Stimulated activated CD4-positive, alpha-beta T cell treated with anti-CD3 and anti-CD28 coated beads, Interleukin-4, amount 100 ng/mL, for 24 hours (primary cell): ENCODE measurements at regions not wholly inside any gene's neighbourhood (a gene's known extent, or its start where the extent isn't known, plus 50 kb on each side); places are given as distances from the start of the nearest gene placed in this dataset.

ENCODE experiments used
- DNase-seq: peaks from one replicate; pipeline ENCODE4 v3.0.0-alpha.2; 2020

GRCh38 chr22:46079093-46079860 is 71.0 kb upstream of the PPARA start:
- DNase-seq = no peak

GRCh38 chr22:46079861-46080821 is 70.2 kb upstream of the PPARA start:
- no peak for DNase-seq

- DNase-seq = no peak
Measured at GRCh38 chr22:46081036-46081830, 69.1 kb upstream of the PPARA start.

GRCh38 chr22:46081831-46082210 is 68.5 kb upstream of the PPARA start:
- no peak for DNase-seq

- no peak for DNase-seq
Measured at GRCh38 chr22:46082633-46083032, 67.7 kb upstream of the PPARA start.

GRCh38 chr22:46083383-46084350 is 66.7 kb upstream of the PPARA start:
- DNase-seq = no peak

- DNase-seq = no peak
Measured at GRCh38 chr22:46084376-46084775, 66.0 kb upstream of the PPARA start.

- no peak for DNase-seq
Measured at GRCh38 chr22:46084943-46085827, 65.1 kb upstream of the PPARA start.

- no peak for DNase-seq
Measured at GRCh38 chr22:46085828-46086576, 64.3 kb upstream of the PPARA start.

GRCh38 chr22:46086577-46087335 is 63.6 kb upstream of the PPARA start:
- no peak for DNase-seq

- no peak for DNase-seq
Measured at GRCh38 chr22:46087336-46087690, 63.0 kb upstream of the PPARA start.

GRCh38 chr22:46087816-46088277 is 62.5 kb upstream of the PPARA start:
- DNase-seq = no peak

GRCh38 chr22:46088541-46089311 is 61.6 kb upstream of the PPARA start:
- DNase-seq = no peak

- no peak for DNase-seq
Measured at GRCh38 chr22:46089426-46090035, 60.8 kb upstream of the PPARA start.

- DNase-seq = no peak
Measured at GRCh38 chr22:46090036-46090591, 60.2 kb upstream of the PPARA start.

GRCh38 chr22:46090631-46091201 is 59.6 kb upstream of the PPARA start:
- no peak for DNase-seq

GRCh38 chr22:46091277-46091977 is 58.9 kb upstream of the PPARA start:
- no peak for DNase-seq
